IMR-90 (cell line): ENCODE measurements at regions not wholly inside any gene's neighbourhood (a gene's known extent, or its start where the extent isn't known, plus 50 kb on each side); places are given as distances from the start of the nearest gene placed in this dataset.

Experiments
- ATAC-seq: fragments of 200-7000 bp; cut with Tn5 transposase; 2 replicates; pipeline ENCODE4 v1.9.1; 2020; ENCODE audit warnings: low read depth, mild to moderate bottlenecking, moderate library complexity
- BruUV-seq: library from RNA; stranded (reverse); fragments of 400-500 nt; replicated peaks from 2 replicates; lab custom pipeline; 2021; lab: Mats Ljungman, UMichigan
- CTCF ChIA-PET: fragments of 300-600 bp; formaldehyde crosslinking; extraction: SDS; loops from one replicate; lab custom pipeline; 2021; ENCODE audit warnings: antibody characterized with exemption; lab: Yijun Ruan, JAX
- POLR2A ChIA-PET: fragments of 300-600 bp; sonication (Branson Sonifier 250); formaldehyde crosslinking; loops from one replicate; lab custom pipeline; 2022; ENCODE audit warnings: antibody characterized with exemption; ENCODE audit not compliant: unreplicated experiment; lab: Charles Lee
- DNase-seq: peaks from one replicate; pipeline ENCODE4 v3.0.0; 2013
- H2AFZ ChIP-seq: replicated peaks from 2 replicates; pipeline ENCODE3; 2013; ENCODE audit warnings: low read length, mild to moderate bottlenecking; ENCODE audit not compliant: poor library complexity
- H2AK5ac ChIP-seq: 2 replicates; pipeline ENCODE4 v1.6.1; 2013; ENCODE audit warnings: low read depth, low read length, inconsistent platforms
- H2AK9ac ChIP-seq: replicated peaks from 2 replicates; pipeline ENCODE3; 2013; ENCODE audit warnings: mild to moderate bottlenecking, low read depth, low read length, moderate library complexity; ENCODE audit not compliant: poor library complexity
- H2BK120ac ChIP-seq: 2 replicates; pipeline ENCODE4 v1.6.1; 2013; ENCODE audit warnings: low read depth, low read length, inconsistent platforms
- H2BK15ac ChIP-seq: 3 replicates; pipeline ENCODE4 v1.6.1; 2013; ENCODE audit warnings: low read depth, low read length, inconsistent platforms
- H2BK20ac ChIP-seq: 2 replicates; pipeline ENCODE4 v1.6.1; 2013; ENCODE audit warnings: low read depth, mild to moderate bottlenecking, inconsistent platforms, low read length, moderate library complexity
- H2BK5ac ChIP-seq: 2 replicates; pipeline ENCODE4 v1.6.1; 2013; ENCODE audit warnings: mild to moderate bottlenecking, low read depth, low read length, inconsistent platforms; ENCODE audit not compliant: poor library complexity, severe bottlenecking
- H3K14ac ChIP-seq: replicated peaks from 2 replicates; pipeline ENCODE4 v1.6.1; 2013; ENCODE audit warnings: low read depth, low read length, inconsistent platforms
- H3K18ac ChIP-seq: 2 replicates; pipeline ENCODE4 v1.6.1; 2013; ENCODE audit warnings: low read depth, low read length, control low read depth
- H3K23ac ChIP-seq: 2 replicates; pipeline ENCODE4 v1.6.1; 2013; ENCODE audit warnings: low read depth, low read length, inconsistent platforms
- H3K27ac ChIP-seq: 2 replicates; pipeline ENCODE4 v1.5.1; 2013; ENCODE audit warnings: mild to moderate bottlenecking, control low read depth, low read length; ENCODE audit not compliant: insufficient read depth
- H3K27me3 ChIP-seq: 2 replicates; pipeline ENCODE4 v1.6.1; 2013; ENCODE audit warnings: low read length; ENCODE audit not compliant: control insufficient read depth, insufficient read depth
- H3K36me3 ChIP-seq: 2 replicates; pipeline ENCODE4 v1.6.1; 2013; ENCODE audit warnings: low read length, mixed read lengths; ENCODE audit not compliant: control insufficient read depth, insufficient read depth
- H3K4ac ChIP-seq: 2 replicates; pipeline ENCODE4 v1.6.1; 2013; ENCODE audit warnings: low read depth, low read length, inconsistent platforms
- H3K4me1 ChIP-seq: 2 replicates; pipeline ENCODE4 v1.6.1; 2013; ENCODE audit warnings: low read length, mixed read lengths; ENCODE audit not compliant: control insufficient read depth, insufficient read depth
- H3K4me2 ChIP-seq: 2 replicates; pipeline ENCODE4 v1.6.1; 2013; ENCODE audit warnings: low read depth, mild to moderate bottlenecking, control low read depth, low read length, moderate library complexity
- H3K4me3 ChIP-seq: 2 replicates; pipeline ENCODE4 v1.5.1; 2013; ENCODE audit warnings: low read depth, mild to moderate bottlenecking, control low read depth, low read length, moderate library complexity; ENCODE audit not compliant: insufficient read depth
- H3K56ac ChIP-seq: 2 replicates; pipeline ENCODE4 v1.6.1; 2013; ENCODE audit warnings: low read length, inconsistent platforms; ENCODE audit not compliant: insufficient read depth; ENCODE audit errors: extremely low read depth
- H3K79me1 ChIP-seq, 2 experiments: 2 replicates each; pipeline ENCODE4 v1.6.1; 2013; ENCODE audit warnings: low read length in 2 of 2, inconsistent platforms in 1 of 2, low read depth in 1 of 2
- H3K9ac ChIP-seq: 2 replicates; pipeline ENCODE4 v1.6.1; 2013; ENCODE audit warnings: low read depth, low read length, control low read depth
- H3K9me1 ChIP-seq: 2 replicates; pipeline ENCODE4 v1.6.1; 2013; ENCODE audit warnings: low read length, inconsistent platforms; ENCODE audit not compliant: insufficient read depth
- H3K9me3 ChIP-seq: 2 replicates; pipeline ENCODE4 v1.6.1; 2013; ENCODE audit warnings: low read length; ENCODE audit not compliant: control insufficient read depth, insufficient read depth
- H4K20me1 ChIP-seq: 2 replicates; pipeline ENCODE4 v1.6.1; 2013; ENCODE audit warnings: low read length, inconsistent platforms; ENCODE audit not compliant: insufficient read depth
- H4K5ac ChIP-seq: 2 replicates; pipeline ENCODE4 v1.6.1; 2013; ENCODE audit warnings: mild to moderate bottlenecking, low read depth, low read length, control low read depth
- H4K8ac ChIP-seq, 2 experiments: 2 replicates each; pipeline ENCODE4 v1.6.1; 2013; ENCODE audit warnings: low read depth in 2 of 2, low read length in 2 of 2, control low read depth in 1 of 2, inconsistent platforms in 1 of 2
- H4K91ac ChIP-seq: 2 replicates; pipeline ENCODE4 v1.6.1; 2013; ENCODE audit warnings: low read depth, low read length, inconsistent platforms; ENCODE audit not compliant: insufficient read depth
- BHLHE40 ChIP-seq: fragments of 150-350 bp; IDR thresholded peaks from 2 replicates; pipeline ENCODE4 v1.6.1; 2016; ENCODE audit warnings: mild to moderate bottlenecking, low read depth, low read length
- CEBPB ChIP-seq: IDR thresholded peaks from 2 replicates; pipeline ENCODE4 v1.6.1; 2012; ENCODE audit warnings: low read depth, low read length, improper control_type of control experiment
- CHD1 ChIP-seq: IDR thresholded peaks from 2 replicates; pipeline ENCODE4 v1.6.1; 2012; ENCODE audit warnings: low read depth, low read length, improper control_type of control experiment
- CTCF ChIP-seq: conservative IDR thresholded peaks from 2 replicates; pipeline ENCODE4 v1.5.1; 2012; ENCODE audit warnings: mild to moderate bottlenecking, low read depth, low read length, improper control_type of control experiment
- ELK1 ChIP-seq: fragments of 150-350 bp; IDR thresholded peaks from 2 replicates; pipeline ENCODE4 v1.6.1; 2016; ENCODE audit warnings: low read depth, mild to moderate bottlenecking, low read length, moderate library complexity, borderline replicate concordance
- FOS ChIP-seq: fragments of 150-350 bp; IDR thresholded peaks from 2 replicates; pipeline ENCODE4 v1.6.1; 2016; ENCODE audit warnings: low read depth, low read length
- MAFK ChIP-seq: IDR thresholded peaks from 2 replicates; pipeline ENCODE4 v1.6.1; 2012; ENCODE audit warnings: low read depth, low read length, improper control_type of control experiment
- MAZ ChIP-seq: IDR thresholded peaks from 2 replicates; pipeline ENCODE4 v1.6.1; 2012; ENCODE audit warnings: low read depth, mild to moderate bottlenecking, low read length, improper control_type of control experiment, moderate library complexity, borderline replicate concordance
- MXI1 ChIP-seq: IDR thresholded peaks from 2 replicates; pipeline ENCODE4 v1.6.1; 2012; ENCODE audit warnings: low read depth, mild to moderate bottlenecking, low read length, moderate library complexity, borderline replicate concordance
- NFE2L2 ChIP-seq: fragments of 150-350 bp; IDR thresholded peaks from 2 replicates; pipeline ENCODE4 v1.6.1; 2016; ENCODE audit warnings: low read depth, mild to moderate bottlenecking, low read length
- POLR2A ChIP-seq: IDR thresholded peaks from 2 replicates; pipeline ENCODE4 v1.6.1; 2012; ENCODE audit warnings: mild to moderate bottlenecking, low read depth, low read length
- RAD21 ChIP-seq: IDR thresholded peaks from 2 replicates; pipeline ENCODE4 v1.6.1; 2012; ENCODE audit warnings: low read length, improper control_type of control experiment
- RCOR1 ChIP-seq: IDR thresholded peaks from 2 replicates; pipeline ENCODE4 v1.6.1; 2012; ENCODE audit warnings: mild to moderate bottlenecking, low read length, improper control_type of control experiment; ENCODE audit not compliant: insufficient replicate concordance
- RFX5 ChIP-seq: IDR thresholded peaks from 2 replicates; pipeline ENCODE4 v1.8.0; 2012; ENCODE audit warnings: low read depth, mild to moderate bottlenecking, low read length, moderate library complexity
- SMC3 ChIP-seq: fragments of 150-350 bp; IDR thresholded peaks from 2 replicates; pipeline ENCODE4 v1.6.1; 2016; ENCODE audit warnings: low read depth, mild to moderate bottlenecking, antibody characterized with exemption, low read length, moderate library complexity
- USF2 ChIP-seq: fragments of 150-350 bp; IDR thresholded peaks from 2 replicates; pipeline ENCODE4 v1.6.1; 2017; ENCODE audit warnings: mild to moderate bottlenecking, antibody characterized with exemption, low read length, low read depth
- WGBS, 2 experiments: methylation state at CpG; one replicate each; pipeline versions ENCODE4 v1.1.5 to v1.1.7; 2013; ENCODE audit warnings: missing lambda C conversion rate in 2 of 2; ENCODE audit not compliant: insufficient read length in 1 of 2; ENCODE audit errors: extremely low coverage in 2 of 2; 5-methylcytosine and 5-hydroxymethylcytosine counted together
- dilution Hi-C: fragments of 300-500 bp; cut with HindIII; formaldehyde crosslinking; loops from one replicate; pipeline ENCODE4 v1.14.3; 2018; ENCODE audit warnings: low sequenced_read_pairs; ENCODE audit not compliant: unreplicated experiment
- in situ Hi-C: fragments of 300-500 bp; cut with MboI; formaldehyde crosslinking; loops from 3 replicates; pipeline ENCODE4 v1.14.3; 2019; ENCODE audit warnings: low sequenced_read_pairs, inconsistent platforms, mixed read lengths
- intact Hi-C: fragments of 100-400 bp; cut with micrococcal nuclease; formaldehyde crosslinking; loops from 2 replicates; pipeline ENCODE4 v1.10.0; 2022

- Histone ChIP-seq H2BK120ac (no peak overlapping the region), H3K27me3 (peaks cover 30% of the 10 kb centered on the region), H2AK9ac (no peak overlapping the region), H4K91ac (no peak overlapping the region), H2AFZ (no peak overlapping the region), H3K9me1 (no peaks in the 10 kb centered on the region), H3K23ac (no peak overlapping the region), H3K18ac (no peak overlapping the region), H3K14ac (no peak overlapping the region), H3K4ac (no peak overlapping the region), H3K27ac (no peak overlapping the region), H3K79me1 (no peaks in the 10 kb centered on the region), H2BK20ac (no peak overlapping the region), H3K56ac (no peak overlapping the region), H2BK15ac (no peak overlapping the region), H2BK5ac (no peak overlapping the region), H3K36me3 (no peaks in the 10 kb centered on the region), H3K9me3 (0 out of 2 replicates have a peak, but pooled peaks cover 2% of the 10 kb centered on the region), H2AK5ac (no peak overlapping the region), H3K4me1 (no peaks in the 10 kb centered on the region), H4K5ac (no peak overlapping the region), H3K4me3 (no peak overlapping the region), H3K9ac (no peak overlapping the region), H3K4me2 (no peak overlapping the region), H4K8ac (no peak overlapping the region), H4K20me1 (no peaks in the 10 kb centered on the region)
- dilution Hi-C loops (no loop called here), intact Hi-C loops (no loop called here), in situ Hi-C loops (no loop called here)
- ChIA-PET POLR2A (no interaction called here), CTCF (no interaction called here)
- WGBS, 2 experiments: 47% methylated on average over 6 of the region's 10 CpGs; no CpG with 5 or more reads in 1 of the 2 experiments
- no peak for ATAC-seq
- DNase-seq: no peak
- no TSS peak for BruUV-seq
- TF ChIP-seq MAZ (no peak), RAD21 (no peak), POLR2A (no peak), SMC3 (no peak), MXI1 (no peak), USF2 (no peak), MAFK (no peak), BHLHE40 (no peak), RFX5 (no peak), CTCF (no peak), CHD1 (no peak), RCOR1 (no peak), NFE2L2 (no peak), ELK1 (no peak), CEBPB (no peak), FOS (no peak)
Measured at GRCh38 chr3:193941486-193941885, 194.5 kb upstream of the HES1 start.
